ENCODE measurements at regions not wholly inside any gene's neighbourhood (a gene's known extent, or its start where the extent isn't known, plus 50 kb on each side); places are given as distances from the start of the nearest gene placed in this dataset.

DNA sequence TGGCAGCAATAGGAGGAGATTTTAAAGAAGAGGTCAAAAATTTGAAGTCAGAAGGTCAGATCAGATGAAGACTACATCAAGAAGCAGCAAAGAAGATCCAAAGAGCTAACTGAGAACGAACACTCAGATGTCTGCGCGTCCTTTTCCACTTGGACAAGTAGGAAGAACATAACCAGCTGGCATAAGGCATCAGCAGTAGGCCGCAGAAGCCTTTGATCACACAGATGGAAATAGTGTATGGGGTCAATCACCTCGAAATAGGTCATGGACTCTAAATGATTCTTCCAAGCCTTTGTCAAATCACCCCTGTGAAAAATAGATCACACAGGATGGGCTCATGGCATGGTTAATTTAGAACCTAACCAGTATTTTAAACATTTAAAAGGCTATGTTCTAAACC is 56.4 kb upstream of the TOM1L1 start:
- no peak for DNase-seq (ENCODE audit: insufficient read length)
- no peak for FAIRE-seq
- TF ChIP-seq TAF1 (IDR thresholded peaks at IDR 0.05; ENCODE audit: borderline replicate concordance, low read depth, low read length) (no peak), POLR2AphosphoS5 (IDR thresholded peaks at IDR 0.05; ENCODE audit: low read depth, low read length) (no peak), POLR2A (IDR thresholded peaks at IDR 0.05; ENCODE audit: low read depth, low read length) (no peak)

GRCh38 chr17:54848368-54848987 is 52.2 kb upstream of the TOM1L1 start:
- DNase-seq (ENCODE audit: insufficient read length) (no peak), FAIRE-seq (no peak)
- TF ChIP-seq POLR2A (IDR thresholded peaks at IDR 0.05; ENCODE audit: low read depth, low read length) (no peak), TAF1 (IDR thresholded peaks at IDR 0.05; ENCODE audit: borderline replicate concordance, low read depth, low read length) (no peak), POLR2AphosphoS5 (IDR thresholded peaks at IDR 0.05; ENCODE audit: low read depth, low read length) (no peak)

GRCh38 chr17:54849660-54850059 is 51.0 kb upstream of the TOM1L1 start:
- FAIRE-seq = no peak
- TF ChIP-seq POLR2A (IDR thresholded peaks at IDR 0.05; ENCODE audit: low read depth, low read length) (no peak), TAF1 (IDR thresholded peaks at IDR 0.05; ENCODE audit: borderline replicate concordance, low read depth, low read length) (no peak), POLR2AphosphoS5 (IDR thresholded peaks at IDR 0.05; ENCODE audit: low read depth, low read length) (no peak)
- DNase-seq (ENCODE audit: insufficient read length) = no peak

Data from GM12892 (cell line).